Cardiac muscle cell (in vitro differentiated cells and primary cell): ENCODE measurements at regions not wholly inside any gene's neighbourhood (a gene's known extent, or its start where the extent isn't known, plus 50 kb on each side); places are given as distances from the start of the nearest gene placed in this dataset.
"Not testable (repeated sequence)": the region's sequence is repeated elsewhere in the genome, so short reads cannot be mapped to it uniquely, and the experiment has no call there.

Experiments
- DNase-seq, 2 donors: peaks; one replicate each; pipeline versions ENCODE4 v3.0.0 to v3.0.0-alpha.2; 2010 to 2017; ENCODE audit warnings: low read depth in 1 of 2, low spot score in 1 of 2
- H3K27ac ChIP-seq: fragments of 200-600 bp; sonication (generic); 2 replicates; pipeline ENCODE4 v1.5.1; 2016
- H3K27me3 ChIP-seq: fragments of 200-600 bp; sonication (generic); 2 replicates; pipeline ENCODE4 v1.6.0; 2016; ENCODE audit warnings: control low read depth
- H3K36me3 ChIP-seq: fragments of 200-600 bp; sonication (generic); 2 replicates; pipeline ENCODE4 v1.5.1; 2016; ENCODE audit warnings: control low read depth
- H3K4me1 ChIP-seq: fragments of 200-600 bp; sonication (generic); 2 replicates; pipeline ENCODE4 v1.8.1; 2017; ENCODE audit warnings: low read depth, mild to moderate bottlenecking, mixed run types
- H3K4me3 ChIP-seq: fragments of 200-600 bp; sonication (generic); 2 replicates; pipeline ENCODE4 v1.5.1; 2016; ENCODE audit warnings: mild to moderate bottlenecking
- H3K9me3 ChIP-seq: fragments of 200-600 bp; sonication (generic); 2 replicates; pipeline ENCODE4 v1.5.1; 2017; ENCODE audit warnings: low read depth, mild to moderate bottlenecking, control low read depth
- TF ChIP-seq, protein P1 (sequence below): IDR thresholded peaks from 2 replicates; pipeline ENCODE4 v1.5.1; 2012; ENCODE audit warnings: low read depth, mild to moderate bottlenecking, low read length

DNA sequence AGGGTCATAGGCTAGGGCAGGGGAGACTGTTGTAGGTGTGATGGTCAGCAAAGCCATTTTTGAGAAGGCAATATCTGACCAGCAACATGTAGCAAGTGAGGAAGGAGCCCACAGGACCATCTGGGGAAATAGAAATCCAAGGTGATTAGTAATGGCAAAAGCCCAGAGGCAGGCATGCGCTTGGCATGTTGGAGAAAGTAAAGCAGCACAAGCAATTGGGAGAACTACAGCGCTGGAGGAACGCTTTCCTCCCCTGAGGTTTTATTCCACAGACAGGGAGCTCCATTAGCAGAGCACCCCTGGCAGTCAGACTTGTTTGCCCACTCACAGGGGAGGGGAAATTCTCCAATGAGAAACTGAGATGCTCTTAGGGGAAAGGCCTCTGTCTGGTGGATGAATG is 54.8 kb upstream of the FOXB2 start:
- H3K27me3 ChIP-seq = peaks cover 2% of the 10 kb centered on the region
- H3K4me3 ChIP-seq = no peak overlapping the region
- H3K27ac ChIP-seq = no peak overlapping the region
- TF ChIP-seq, protein P1, sequence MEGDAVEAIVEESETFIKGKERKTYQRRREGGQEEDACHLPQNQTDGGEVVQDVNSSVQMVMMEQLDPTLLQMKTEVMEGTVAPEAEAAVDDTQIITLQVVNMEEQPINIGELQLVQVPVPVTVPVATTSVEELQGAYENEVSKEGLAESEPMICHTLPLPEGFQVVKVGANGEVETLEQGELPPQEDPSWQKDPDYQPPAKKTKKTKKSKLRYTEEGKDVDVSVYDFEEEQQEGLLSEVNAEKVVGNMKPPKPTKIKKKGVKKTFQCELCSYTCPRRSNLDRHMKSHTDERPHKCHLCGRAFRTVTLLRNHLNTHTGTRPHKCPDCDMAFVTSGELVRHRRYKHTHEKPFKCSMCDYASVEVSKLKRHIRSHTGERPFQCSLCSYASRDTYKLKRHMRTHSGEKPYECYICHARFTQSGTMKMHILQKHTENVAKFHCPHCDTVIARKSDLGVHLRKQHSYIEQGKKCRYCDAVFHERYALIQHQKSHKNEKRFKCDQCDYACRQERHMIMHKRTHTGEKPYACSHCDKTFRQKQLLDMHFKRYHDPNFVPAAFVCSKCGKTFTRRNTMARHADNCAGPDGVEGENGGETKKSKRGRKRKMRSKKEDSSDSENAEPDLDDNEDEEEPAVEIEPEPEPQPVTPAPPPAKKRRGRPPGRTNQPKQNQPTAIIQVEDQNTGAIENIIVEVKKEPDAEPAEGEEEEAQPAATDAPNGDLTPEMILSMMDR = no peak
- H3K36me3 ChIP-seq = no peaks in the 10 kb centered on the region
- H3K4me1 ChIP-seq = peaks cover 17% of the 10 kb centered on the region
- no peak for DNase-seq
- no peaks in the 10 kb centered on the region for H3K9me3 ChIP-seq

DNA sequence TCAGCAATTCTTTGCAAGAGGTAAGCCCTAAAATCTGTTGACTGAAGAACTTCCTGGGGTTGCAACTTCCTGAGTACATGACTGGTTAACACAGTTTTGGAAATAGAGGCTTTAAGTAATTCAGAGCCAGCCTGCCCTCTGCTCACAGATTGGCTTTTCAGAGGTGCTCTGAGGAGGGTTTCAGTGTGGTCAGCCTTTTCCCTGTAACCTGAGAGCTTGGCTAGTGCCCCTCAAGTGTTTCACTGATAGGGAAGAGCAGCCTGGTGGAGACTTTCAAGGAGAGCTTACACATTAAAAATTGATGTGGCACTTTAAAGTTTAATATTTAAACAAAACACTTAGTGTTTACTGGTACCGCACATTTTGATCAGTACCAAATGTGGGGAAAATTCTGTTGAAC is 56.7 kb upstream of the FOXB2 start:
- Histone ChIP-seq H3K36me3 (no peaks in the 10 kb centered on the region), H3K27ac (no peak overlapping the region), H3K4me3 (no peak overlapping the region), H3K9me3 (no peaks in the 10 kb centered on the region), H3K27me3 (no peaks in the 10 kb centered on the region), H3K4me1 (peaks cover 17% of the 10 kb centered on the region)
- peak in 1 of 2 donors; percentile 88 for DNase-seq
- TF ChIP-seq, protein P1 = no peak

DNA sequence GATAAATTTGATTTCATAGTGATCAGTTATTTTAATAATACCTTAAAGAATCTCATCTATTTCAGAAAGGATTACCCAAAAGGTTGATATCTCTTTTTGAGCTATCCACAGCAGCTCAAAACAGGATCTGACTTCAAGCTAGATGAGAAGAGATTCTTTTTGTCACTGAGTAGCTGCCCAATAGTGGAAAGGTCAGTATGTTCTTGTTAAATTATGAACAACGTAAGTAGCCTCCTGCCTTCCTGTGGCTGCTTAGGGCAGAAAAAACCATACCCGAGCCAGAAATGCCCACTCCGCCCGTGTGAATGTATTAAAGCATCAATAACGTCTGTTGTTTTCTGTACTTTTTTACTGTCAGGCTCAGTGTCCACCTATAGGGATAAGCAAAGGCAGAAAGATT is 51.3 kb upstream of the PRUNE2 start:
- no peak overlapping the region for H3K4me3 ChIP-seq
- TF ChIP-seq, protein P1 = no peak

DNA sequence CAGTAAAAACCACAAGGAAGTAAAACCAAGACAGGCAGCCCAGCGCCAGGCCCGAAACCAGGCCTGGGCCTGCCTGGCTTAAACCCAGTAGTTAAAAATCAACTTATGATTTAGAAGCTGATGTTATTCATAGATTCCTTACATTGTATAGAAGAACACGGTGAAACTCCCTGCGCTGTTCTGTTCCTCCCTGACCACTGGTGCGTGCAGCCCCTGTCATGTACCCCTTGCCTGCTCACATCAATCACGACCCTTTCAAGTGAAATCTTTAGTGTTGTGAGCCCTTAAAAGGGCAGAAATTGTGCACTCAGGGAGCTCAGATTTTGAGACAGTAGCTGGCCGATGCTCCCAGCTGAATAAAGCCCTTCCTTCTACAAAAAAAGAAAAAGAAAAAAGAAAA is 50.5 kb upstream of the PRUNE2 start:
- H3K27me3 ChIP-seq, H3K4me3 ChIP-seq, H3K9me3 ChIP-seq, H3K27ac ChIP-seq, DNase-seq, H3K4me1 ChIP-seq, H3K36me3 ChIP-seq: not testable (repeated sequence)

More for the DNA sequence above, 51.3 kb upstream of the PRUNE2 start:
- no peaks in the 10 kb centered on the region for H3K36me3 ChIP-seq
- H3K4me1 ChIP-seq = peaks cover 6% of the 10 kb centered on the region
- no peaks in the 10 kb centered on the region for H3K9me3 ChIP-seq
- H3K27me3 ChIP-seq = no peaks in the 10 kb centered on the region
- no peak overlapping the region for H3K27ac ChIP-seq
- no peak for DNase-seq
